Endothelial cell of umbilical vein (primary cell): ENCODE measurements at regions not wholly inside any gene's neighbourhood (a gene's known extent, or its start where the extent isn't known, plus 50 kb on each side); places are given as distances from the start of the nearest gene placed in this dataset.

Source experiments
- BruUV-seq: library from RNA; stranded (reverse); fragments of 400-500 nt; replicated peaks from 2 replicates; lab custom pipeline; 2021; lab: Mats Ljungman, UMichigan
- CTCF ChIA-PET: fragments of 300-600, 350-600 bp; sonication (Branson Sonifier 250); formaldehyde crosslinking; loops from one replicate; lab custom pipeline; 2021; ENCODE audit warnings: antibody characterized with exemption, inconsistent platforms; lab: Charles Lee
- POLR2A ChIA-PET: fragments of 300-600, 350-600 bp; sonication (Branson Sonifier 250); formaldehyde crosslinking; loops from one replicate; lab custom pipeline; 2021; ENCODE audit warnings: antibody characterized with exemption, inconsistent platforms; lab: Charles Lee
- DNase-seq: peaks from one replicate; pipeline ENCODE4 v3.0.0-alpha.2; 2011; ENCODE audit warnings: low read depth, low spot score
- FAIRE-seq: peaks from 2 replicates; lab custom pipeline; 2011; peaks lifted over from hg19 to GRCh38; lab: Jason Lieb, UNC
- H2AFZ ChIP-seq: 2 replicates; pipeline ENCODE4 v1.6.0; 2012; ENCODE audit warnings: low read depth, low read length, control low read depth, inconsistent platforms
- H3K27ac ChIP-seq: 2 replicates; pipeline ENCODE4 v1.5.1; 2011; ENCODE audit warnings: low read depth, mild to moderate bottlenecking, control low read depth, low read length, moderate library complexity; ENCODE audit not compliant: insufficient read depth
- H3K27me3 ChIP-seq, 2 experiments: 2 replicates each; pipeline versions ENCODE4 v1.6.0 to v1.6.1; 2011; ENCODE audit warnings: low read length in 2 of 2, mixed read lengths in 1 of 2; ENCODE audit not compliant: control insufficient read depth in 2 of 2, insufficient read depth in 2 of 2
- H3K36me3 ChIP-seq, 2 experiments: 2 replicates in 1 of 2; 3 replicates in 1 of 2; pipeline ENCODE4 v1.5.1; 2011; ENCODE audit warnings: low read length in 2 of 2, mild to moderate bottlenecking in 1 of 2, moderate library complexity in 1 of 2; ENCODE audit not compliant: control insufficient read depth in 2 of 2, insufficient read depth in 2 of 2; ENCODE audit errors: extremely low read depth in 1 of 2
- H3K4me1 ChIP-seq: 3 replicates; pipeline ENCODE4 v1.5.1; 2011; ENCODE audit warnings: mild to moderate bottlenecking, low read length; ENCODE audit not compliant: control insufficient read depth, insufficient read depth; ENCODE audit errors: extremely low read depth
- H3K4me2 ChIP-seq: 2 replicates; pipeline ENCODE4 v1.6.1; 2011; ENCODE audit warnings: low read length, control low read depth, mixed read lengths; ENCODE audit not compliant: insufficient read depth
- H3K4me3 ChIP-seq, 3 experiments: fragments of 200-600 bp in 1 of 3; sonication (generic), shearing (Covaris generic) in 1 of 3; replicated peaks in 1 of 3; 2 replicates each; pipeline ENCODE4 v1.5.1; 2011 to 2016; ENCODE audit warnings: control low read depth in 3 of 3, low read length in 3 of 3, mild to moderate bottlenecking in 2 of 3, inconsistent platforms in 1 of 3, low read depth in 1 of 3, moderate library complexity in 1 of 3; ENCODE audit not compliant: insufficient read depth in 1 of 3
- H3K79me2 ChIP-seq: 2 replicates; pipeline ENCODE4 v1.6.0; 2012; ENCODE audit warnings: low read length, inconsistent platforms; ENCODE audit not compliant: control insufficient read depth, insufficient read depth
- H3K9ac ChIP-seq: replicated peaks from 2 replicates; pipeline ENCODE3; 2011; ENCODE audit warnings: low read length, control low read depth; ENCODE audit not compliant: insufficient read depth; ENCODE audit errors: extremely low read depth
- H3K9me1 ChIP-seq: replicated peaks from 3 replicates; pipeline ENCODE4 v1.6.0; 2011; ENCODE audit warnings: mild to moderate bottlenecking, low read length; ENCODE audit not compliant: control insufficient read depth, insufficient read depth; ENCODE audit errors: extremely low read depth
- H3K9me3 ChIP-seq: replicated peaks from 2 replicates; pipeline ENCODE4 v1.5.1; 2012; ENCODE audit warnings: low read length, inconsistent platforms; ENCODE audit not compliant: control insufficient read depth, insufficient read depth
- H4K20me1 ChIP-seq: replicated peaks from 2 replicates; pipeline ENCODE3; 2011; ENCODE audit warnings: mild to moderate bottlenecking, low read length; ENCODE audit not compliant: control insufficient read depth, insufficient read depth; ENCODE audit errors: extremely low read depth
- CTCF ChIP-seq, 2 donors: IDR thresholded peaks; 1 replicate in 1 of 2; 2 replicates in 1 of 2; pipeline ENCODE4 v1.5.1; 2011; ENCODE audit warnings: low read length in 2 of 2, mild to moderate bottlenecking in 2 of 2, moderate library complexity in 2 of 2, control low read depth in 1 of 2, inconsistent platforms in 1 of 2, low read depth in 1 of 2; ENCODE audit not compliant: insufficient read depth in 1 of 2; ENCODE audit errors: extremely low read depth in 1 of 2
- EZH2 ChIP-seq: IDR thresholded peaks from 2 replicates; pipeline ENCODE4 v1.6.1; 2012; ENCODE audit warnings: borderline replicate concordance, low read depth, mild to moderate bottlenecking, moderate library complexity, low read length, inconsistent platforms; ENCODE audit not compliant: severe bottlenecking
- GATA2 ChIP-seq: IDR thresholded peaks from 2 replicates; pipeline ENCODE4 v1.7.0; 2011; ENCODE audit warnings: low read depth, mild to moderate bottlenecking, moderate library complexity, mixed read lengths, low read length; ENCODE audit not compliant: insufficient read length, insufficient read depth
- JUN ChIP-seq: IDR thresholded peaks from 2 replicates; pipeline ENCODE4 v1.6.1; 2011; ENCODE audit warnings: borderline replicate concordance, low read depth; ENCODE audit not compliant: insufficient read length, insufficient read depth
- MAX ChIP-seq: IDR thresholded peaks from 2 replicates; pipeline ENCODE4 v1.6.1; 2011; ENCODE audit not compliant: insufficient read depth, insufficient read length
- MYC ChIP-seq: IDR thresholded peaks from one replicate; pipeline ENCODE4 v1.6.1; 2011; ENCODE audit warnings: mild to moderate bottlenecking, low read depth, low read length
- POLR2A ChIP-seq: IDR thresholded peaks from 2 replicates; pipeline ENCODE4 v1.6.1; 2012; ENCODE audit warnings: low read depth, mild to moderate bottlenecking, control low read depth, low read length
- POLR2AphosphoS5 ChIP-seq: IDR thresholded peaks from 2 replicates; pipeline ENCODE4 v1.6.1; 2012; ENCODE audit warnings: low read depth, mild to moderate bottlenecking, control low read depth, low read length, moderate library complexity; ENCODE audit not compliant: insufficient read depth
- dilution Hi-C: fragments of 300-500 bp; cut with MboI; formaldehyde crosslinking; loops from one replicate; pipeline ENCODE4 v1.15.0; 2019; ENCODE audit warnings: low sequenced_read_pairs; ENCODE audit not compliant: extremely low pct_ligation_motif_present
- intact Hi-C: fragments of 100-400 bp; cut with micrococcal nuclease; formaldehyde crosslinking; loops from one replicate; pipeline ENCODE4 v1.10.0; 2022

- no peaks in the 10 kb centered on the region for H3K4me1 ChIP-seq
- no peak overlapping the region for H2AFZ ChIP-seq
- H3K27me3 ChIP-seq = peaks cover 0 to 7% of the 10 kb centered on the region in 2 experiments
- no peak overlapping the region for H3K4me2 ChIP-seq
- ChIA-PET POLR2A (no interaction called here), CTCF (interaction anchor here (1.3 to 2.2 kb wide), 2 partner anchors 12 to 485 kb away, joined by 4 to 5 read pairs; no protein-coding TSS in a partner anchor)
- H3K9me1 ChIP-seq = no peaks in the 10 kb centered on the region
- no peak overlapping the region for H3K9ac ChIP-seq
- DNase-seq (no peak), FAIRE-seq (no peak)
- H3K79me2 ChIP-seq = no peaks in the 10 kb centered on the region
- no peak overlapping the region for H3K27ac ChIP-seq
- no peak overlapping the region for H3K4me3 ChIP-seq
- BruUV-seq = no TSS peak
- no peaks in the 10 kb centered on the region for H3K9me3 ChIP-seq
- no peaks in the 10 kb centered on the region for H3K36me3 ChIP-seq
- TF ChIP-seq EZH2 (no peak), POLR2AphosphoS5 (no peak), MAX (no peak), CTCF (IDR thresholded peaks at IDR 0.05; ENCODE audit: extremely low read depth in 1 of 2, insufficient read depth in 1 of 2, low read depth in 1 of 2, low read length in 2 of 2) (no peak), MYC (no peak), POLR2A (no peak), JUN (no peak)
- dilution Hi-C loops = no loop called here
- H4K20me1 ChIP-seq = no peaks in the 10 kb centered on the region
- intact Hi-C loops = no loop called here
Measured at GRCh38 chr10:43901302-43901701, 252.6 kb upstream of the ZNF32 start.

GRCh38 chr10:43900571-43900970 lies 251.9 kb upstream of the ZNF32 start:
- no TSS peak for BruUV-seq
- POLR2A ChIA-PET = no interaction called here
- FAIRE-seq = no peak

More at GRCh38 chr10:43900571-43900970, 251.9 kb upstream of the ZNF32 start:
- intact Hi-C loops = no loop called here
- H3K36me3 ChIP-seq = no peaks in the 10 kb centered on the region
- CTCF ChIA-PET = interaction anchor here (1.3 to 2.2 kb wide), 2 partner anchors 13 to 486 kb away, joined by 4 to 5 read pairs; no protein-coding TSS in a partner anchor
- H3K9ac ChIP-seq = no peak overlapping the region
- no peak for DNase-seq
- H4K20me1 ChIP-seq = no peaks in the 10 kb centered on the region
- H3K79me2 ChIP-seq = no peaks in the 10 kb centered on the region
- TF ChIP-seq GATA2 = no peak
- H3K9me3 ChIP-seq = no peaks in the 10 kb centered on the region
- no peak overlapping the region for H3K4me2 ChIP-seq
- H3K4me3 ChIP-seq = no peak overlapping the region
- no peak overlapping the region for H2AFZ ChIP-seq
- dilution Hi-C loops = no loop called here
- no peaks in the 10 kb centered on the region for H3K9me1 ChIP-seq
- no peak overlapping the region for H3K27ac ChIP-seq
- peaks cover 5 to 7% of the 10 kb centered on the region in 2 experiments for H3K27me3 ChIP-seq
- no peaks in the 10 kb centered on the region for H3K4me1 ChIP-seq
